ENCODE measurements at regions not wholly inside any gene's neighbourhood (a gene's known extent, or its start where the extent isn't known, plus 50 kb on each side); places are given as distances from the start of the nearest gene placed in this dataset.

- no peak for DNase-seq (ENCODE audit: low read depth)
- TF ChIP-seq, protein P1, sequence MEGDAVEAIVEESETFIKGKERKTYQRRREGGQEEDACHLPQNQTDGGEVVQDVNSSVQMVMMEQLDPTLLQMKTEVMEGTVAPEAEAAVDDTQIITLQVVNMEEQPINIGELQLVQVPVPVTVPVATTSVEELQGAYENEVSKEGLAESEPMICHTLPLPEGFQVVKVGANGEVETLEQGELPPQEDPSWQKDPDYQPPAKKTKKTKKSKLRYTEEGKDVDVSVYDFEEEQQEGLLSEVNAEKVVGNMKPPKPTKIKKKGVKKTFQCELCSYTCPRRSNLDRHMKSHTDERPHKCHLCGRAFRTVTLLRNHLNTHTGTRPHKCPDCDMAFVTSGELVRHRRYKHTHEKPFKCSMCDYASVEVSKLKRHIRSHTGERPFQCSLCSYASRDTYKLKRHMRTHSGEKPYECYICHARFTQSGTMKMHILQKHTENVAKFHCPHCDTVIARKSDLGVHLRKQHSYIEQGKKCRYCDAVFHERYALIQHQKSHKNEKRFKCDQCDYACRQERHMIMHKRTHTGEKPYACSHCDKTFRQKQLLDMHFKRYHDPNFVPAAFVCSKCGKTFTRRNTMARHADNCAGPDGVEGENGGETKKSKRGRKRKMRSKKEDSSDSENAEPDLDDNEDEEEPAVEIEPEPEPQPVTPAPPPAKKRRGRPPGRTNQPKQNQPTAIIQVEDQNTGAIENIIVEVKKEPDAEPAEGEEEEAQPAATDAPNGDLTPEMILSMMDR (conservative IDR thresholded peaks at IDR 0.05; ENCODE audit: low read depth, low read length): no peak
- H3K4me3 ChIP-seq (ENCODE audit: low read depth, low read length): no peak overlapping the region
These were observed 1288.4 kb downstream of the TBC1D22A start for GRCh38 chr22:48050836-48051235.

DNA sequence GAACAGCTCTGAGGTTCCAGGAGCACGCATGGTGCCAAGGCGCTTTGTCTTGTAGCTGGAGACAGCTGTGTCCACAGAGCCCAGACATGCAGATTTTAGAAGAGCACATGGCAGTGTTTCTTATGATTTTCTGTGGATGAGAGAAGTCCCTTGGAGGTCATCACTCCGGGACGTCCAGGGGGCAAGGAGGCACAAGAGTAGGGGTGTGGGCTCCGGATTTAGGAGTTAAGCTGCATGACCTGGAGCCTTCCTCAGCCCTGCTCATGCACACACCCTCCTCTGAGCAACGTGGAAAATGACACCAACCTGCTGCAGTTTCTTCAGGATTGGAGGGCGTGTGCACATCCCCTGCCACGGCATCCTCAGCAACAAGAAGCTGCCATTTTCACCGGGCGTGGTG lies 1286.7 kb downstream of the TBC1D22A start:
- no peak for DNase-seq (ENCODE audit: low read depth)
- TF ChIP-seq, protein P1 (conservative IDR thresholded peaks at IDR 0.05; ENCODE audit: low read depth, low read length): no peak
- no peak overlapping the region for H3K4me3 ChIP-seq (ENCODE audit: low read depth, low read length)

DNA sequence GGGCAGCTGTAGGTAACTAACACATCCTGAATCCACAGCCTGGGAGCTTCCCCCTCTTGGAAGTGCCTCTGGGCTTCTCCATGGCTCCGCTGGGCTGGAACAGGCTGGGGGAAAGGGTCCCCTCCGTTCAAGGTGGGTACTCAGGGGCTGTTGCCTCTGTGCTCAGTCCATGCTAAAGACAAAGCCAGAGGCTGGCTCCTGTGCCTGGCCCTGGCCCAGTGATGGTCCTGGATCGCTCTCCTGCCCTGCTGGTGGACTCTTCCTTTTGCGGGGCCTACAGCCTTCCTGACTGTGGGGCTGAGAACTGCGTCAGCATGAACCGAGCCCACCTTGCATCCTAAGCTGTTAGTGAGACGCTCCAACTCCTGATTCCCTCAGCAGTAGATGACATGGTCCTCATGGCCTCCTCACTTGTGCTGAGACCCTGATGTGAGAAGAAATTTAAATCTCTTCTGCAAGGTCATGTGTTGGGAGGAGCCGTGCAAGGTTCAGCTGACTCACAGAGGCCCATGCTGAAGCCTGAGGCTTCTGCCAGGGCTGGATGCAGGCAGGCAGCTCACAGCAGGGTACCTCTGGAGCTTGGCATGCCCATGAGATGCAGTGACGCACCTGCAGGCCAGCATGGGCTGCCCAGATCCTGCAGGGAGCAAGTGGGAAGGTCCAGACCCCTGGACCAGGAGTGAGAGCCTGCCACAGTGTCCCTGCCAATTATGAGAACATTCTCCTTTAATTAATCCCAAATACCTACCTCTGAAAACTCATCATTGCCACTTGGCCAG lies 1285.5 kb downstream of the TBC1D22A start:
- no peak overlapping the region for H3K4me3 ChIP-seq (ENCODE audit: low read depth, low read length)
- no peak for DNase-seq (ENCODE audit: low read depth)
- TF ChIP-seq, protein P1 (conservative IDR thresholded peaks at IDR 0.05; ENCODE audit: low read depth, low read length): no peak

DNA sequence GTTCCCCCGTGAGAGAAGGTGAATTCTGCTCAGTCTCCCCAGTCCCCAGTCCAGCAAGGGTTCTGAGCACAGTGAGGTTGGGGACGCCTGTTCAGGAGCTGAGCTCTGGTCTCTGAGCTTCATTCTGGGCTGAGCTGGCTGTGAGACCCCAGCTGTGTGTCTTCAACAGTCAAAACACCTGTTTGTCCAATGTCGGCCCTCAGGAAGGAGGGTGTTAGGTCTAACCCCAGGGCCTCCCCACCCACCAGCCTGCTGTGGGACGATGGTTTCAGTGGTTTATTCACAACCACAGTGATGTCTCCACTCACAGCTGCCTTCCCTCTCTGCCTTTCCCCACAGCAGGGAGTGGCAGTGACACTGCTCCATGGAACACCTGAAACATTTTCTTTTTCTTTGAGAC lies 1282.9 kb downstream of the TBC1D22A start:
- TF ChIP-seq, protein P1 (conservative IDR thresholded peaks at IDR 0.05; ENCODE audit: low read depth, low read length): no peak
- no peak overlapping the region for H3K4me3 ChIP-seq (ENCODE audit: low read depth, low read length)
- no peak for DNase-seq (ENCODE audit: low read depth)

DNA sequence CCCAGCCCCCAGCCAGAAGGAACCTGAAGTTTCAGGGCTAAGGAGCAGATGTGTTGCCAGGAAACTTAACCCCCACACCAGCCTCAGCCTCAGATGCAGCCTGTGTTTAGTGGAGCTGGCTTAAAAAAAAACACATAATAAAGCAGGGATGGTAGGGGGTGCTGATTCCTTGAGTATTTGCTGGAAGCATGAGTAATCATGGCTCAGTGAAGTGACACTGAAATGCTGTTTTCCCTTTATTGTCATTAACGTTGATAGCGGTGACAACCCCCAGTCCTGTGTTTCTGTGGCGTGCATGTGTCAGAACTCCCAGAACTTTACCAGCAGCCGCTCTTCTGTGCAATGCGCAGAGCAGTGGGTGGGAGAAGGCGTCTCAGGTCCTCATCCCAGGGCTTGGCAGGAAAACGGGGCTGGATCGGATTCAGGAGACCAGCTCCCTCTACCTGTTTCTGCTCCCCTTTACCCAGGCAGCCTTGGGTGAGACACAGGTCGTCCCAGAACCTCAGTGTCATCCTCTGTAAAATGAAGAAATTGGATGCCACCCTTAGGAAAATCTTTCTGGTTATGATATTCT lies 1282.1 kb downstream of the TBC1D22A start:
- TF ChIP-seq, protein P1 (conservative IDR thresholded peaks at IDR 0.05; ENCODE audit: low read depth, low read length): no peak
- DNase-seq (ENCODE audit: low read depth): no peak
- H3K4me3 ChIP-seq (ENCODE audit: low read depth, low read length): no peak overlapping the region

GRCh38 chr22:48043581-48043980 lies 1281.1 kb downstream of the TBC1D22A start:
- no peak for DNase-seq (ENCODE audit: low read depth)
- TF ChIP-seq, protein P1 (conservative IDR thresholded peaks at IDR 0.05; ENCODE audit: low read depth, low read length): no peak
- no peak overlapping the region for H3K4me3 ChIP-seq (ENCODE audit: low read depth, low read length)
